ENCODE measurements at regions not wholly inside any gene's neighbourhood (a gene's known extent, or its start where the extent isn't known, plus 50 kb on each side); places are given as distances from the start of the nearest gene placed in this dataset.

GRCh38 chr22:47716890-47717615, 954.6 kb downstream of the TBC1D22A start:
- WGBS, 2 donors, result 60 to 75% methylated on average over 9 to 15 of the region's 16 CpGs
- no peak overlapping the region for H3K4me3 ChIP-seq
- TF ChIP-seq POLR2A (IDR thresholded peaks at IDR 0.05), result no peak
- TF ChIP-seq, protein P1, sequence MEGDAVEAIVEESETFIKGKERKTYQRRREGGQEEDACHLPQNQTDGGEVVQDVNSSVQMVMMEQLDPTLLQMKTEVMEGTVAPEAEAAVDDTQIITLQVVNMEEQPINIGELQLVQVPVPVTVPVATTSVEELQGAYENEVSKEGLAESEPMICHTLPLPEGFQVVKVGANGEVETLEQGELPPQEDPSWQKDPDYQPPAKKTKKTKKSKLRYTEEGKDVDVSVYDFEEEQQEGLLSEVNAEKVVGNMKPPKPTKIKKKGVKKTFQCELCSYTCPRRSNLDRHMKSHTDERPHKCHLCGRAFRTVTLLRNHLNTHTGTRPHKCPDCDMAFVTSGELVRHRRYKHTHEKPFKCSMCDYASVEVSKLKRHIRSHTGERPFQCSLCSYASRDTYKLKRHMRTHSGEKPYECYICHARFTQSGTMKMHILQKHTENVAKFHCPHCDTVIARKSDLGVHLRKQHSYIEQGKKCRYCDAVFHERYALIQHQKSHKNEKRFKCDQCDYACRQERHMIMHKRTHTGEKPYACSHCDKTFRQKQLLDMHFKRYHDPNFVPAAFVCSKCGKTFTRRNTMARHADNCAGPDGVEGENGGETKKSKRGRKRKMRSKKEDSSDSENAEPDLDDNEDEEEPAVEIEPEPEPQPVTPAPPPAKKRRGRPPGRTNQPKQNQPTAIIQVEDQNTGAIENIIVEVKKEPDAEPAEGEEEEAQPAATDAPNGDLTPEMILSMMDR (IDR thresholded peaks at IDR 0.05), result no peak
- no peak for DNase-seq
- intact Hi-C loops (cut with DNase I), result no loop called here
- H3K4me1 ChIP-seq, result no peaks in the 10 kb centered on the region
- no peaks in the 10 kb centered on the region for H3K9me3 ChIP-seq
- no peaks in the 10 kb centered on the region for H3K36me3 ChIP-seq
- H3K27me3 ChIP-seq, result peaks cover 0 to 38% (median 0%) of the 10 kb centered on the region in 4 donors
- no peak overlapping the region for H3K27ac ChIP-seq

GRCh38 chr22:47715866-47716578, 953.6 kb downstream of the TBC1D22A start:
- Histone ChIP-seq H3K27me3 (peaks cover 0 to 35% (median 0%) of the 10 kb centered on the region in 4 donors), H3K4me3 (no peak overlapping the region), H3K9me3 (no peaks in the 10 kb centered on the region), H3K27ac (no peak overlapping the region), H3K36me3 (no peaks in the 10 kb centered on the region), H3K4me1 (no peaks in the 10 kb centered on the region)
- no peak for DNase-seq
- WGBS, 2 donors, result 76 to 84% methylated on average over 8 to 14 of the region's 18 CpGs
- intact Hi-C loops (cut with DNase I), result no loop called here
- TF ChIP-seq POLR2A (IDR thresholded peaks at IDR 0.05), result no peak
- TF ChIP-seq, protein P1 (IDR thresholded peaks at IDR 0.05), result no peak

- DNase-seq, result no peak
- H3K9me3 ChIP-seq, result no peaks in the 10 kb centered on the region
- TF ChIP-seq, protein P1 (IDR thresholded peaks at IDR 0.05), result no peak
- TF ChIP-seq POLR2A (IDR thresholded peaks at IDR 0.05), result no peak
- no peak overlapping the region for H3K4me3 ChIP-seq
- H3K36me3 ChIP-seq, result no peaks in the 10 kb centered on the region
- H3K27me3 ChIP-seq, result peaks cover 0 to 29% (median 0%) of the 10 kb centered on the region in 4 donors
- intact Hi-C loops (cut with DNase I), result no loop called here
- H3K27ac ChIP-seq, result no peak overlapping the region
- WGBS, 2 donors, result 48 to 61% methylated on average over 6 to 9 of the region's 10 CpGs
- H3K4me1 ChIP-seq, result no peaks in the 10 kb centered on the region
Measured at GRCh38 chr22:47713941-47714340, 951.5 kb downstream of the TBC1D22A start.

DNA sequence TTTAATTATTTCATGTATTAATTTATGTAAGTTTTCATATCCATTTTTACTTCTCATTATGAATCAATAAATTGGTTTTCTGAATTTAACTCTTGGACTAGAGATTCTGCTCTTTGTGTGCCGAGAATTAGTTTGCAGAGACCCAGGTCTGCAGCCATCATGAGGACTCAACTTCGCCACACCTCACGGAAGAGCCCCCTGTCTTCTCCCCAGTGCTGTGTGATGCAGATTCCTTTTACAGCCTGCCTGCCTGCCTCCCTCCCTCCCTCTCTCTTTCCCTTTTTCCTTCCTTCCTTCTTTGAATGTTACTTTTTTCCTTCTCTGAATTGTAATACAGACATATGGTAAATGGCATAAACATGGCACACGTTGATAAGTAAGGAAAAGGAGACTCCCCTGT, 947.7 kb downstream of the TBC1D22A start:
- Histone ChIP-seq H3K27ac (no peak overlapping the region), H3K4me1 (no peaks in the 10 kb centered on the region), H3K4me3 (no peak overlapping the region), H3K27me3 (peaks cover 0 to 18% (median 0%) of the 10 kb centered on the region in 4 donors), H3K36me3 (no peaks in the 10 kb centered on the region), H3K9me3 (no peaks in the 10 kb centered on the region)
- no peak for TF ChIP-seq POLR2A (IDR thresholded peaks at IDR 0.05)
- TF ChIP-seq, protein P1 (IDR thresholded peaks at IDR 0.05), result no peak
- WGBS, 2 donors, result 67 to 69% methylated on average over 4 of the region's 4 CpGs
- intact Hi-C loops (cut with DNase I), result no loop called here
- DNase-seq, result no peak

DNA sequence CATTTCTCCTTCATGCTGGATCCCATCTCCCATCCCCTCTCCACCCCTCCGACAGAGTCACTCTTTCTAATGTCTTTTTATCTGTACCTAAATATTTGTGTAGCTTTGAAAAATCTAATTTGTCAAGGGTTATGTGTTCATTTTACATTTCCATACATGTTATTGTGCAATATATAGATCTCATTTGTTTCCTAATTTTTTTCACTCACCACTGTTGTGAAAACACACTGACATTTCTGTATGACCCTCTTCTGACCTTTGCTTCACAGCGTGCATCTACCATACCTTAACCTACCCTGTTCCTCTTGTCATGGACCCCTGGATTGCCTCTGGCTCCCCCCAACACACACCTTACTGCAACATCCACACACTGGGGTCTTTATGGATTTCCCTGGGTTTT, 942.9 kb downstream of the TBC1D22A start:
- Histone ChIP-seq H3K27me3 (peaks cover 0 to 14% (median 0%) of the 10 kb centered on the region in 4 donors), H3K36me3 (no peaks in the 10 kb centered on the region), H3K4me1 (no peaks in the 10 kb centered on the region), H3K9me3 (no peaks in the 10 kb centered on the region), H3K4me3 (no peak overlapping the region), H3K27ac (no peak overlapping the region)
- TF ChIP-seq POLR2A (IDR thresholded peaks at IDR 0.05), result no peak
- TF ChIP-seq, protein P1 (IDR thresholded peaks at IDR 0.05), result no peak
- DNase-seq, result no peak
- intact Hi-C loops (cut with DNase I), result no loop called here
- 69 to 70% methylated on average over 2 of the region's 2 CpGs for WGBS, 2 donors

Measured in esophagus squamous epithelium (tissue), 5 donors.